Right kidney (tissue), 1 donor: ENCODE measurements at regions not wholly inside any gene's neighbourhood (a gene's known extent, or its start where the extent isn't known, plus 50 kb on each side); places are given as distances from the start of the nearest gene placed in this dataset.
A peak's percentile ranks its signal among the peaks of the same experiment; 100 is the strongest.

ENCODE experiments used
- DNase-seq: peaks from one replicate; pipeline ENCODE4 v3.0.0-alpha.2; 2016

DNA sequence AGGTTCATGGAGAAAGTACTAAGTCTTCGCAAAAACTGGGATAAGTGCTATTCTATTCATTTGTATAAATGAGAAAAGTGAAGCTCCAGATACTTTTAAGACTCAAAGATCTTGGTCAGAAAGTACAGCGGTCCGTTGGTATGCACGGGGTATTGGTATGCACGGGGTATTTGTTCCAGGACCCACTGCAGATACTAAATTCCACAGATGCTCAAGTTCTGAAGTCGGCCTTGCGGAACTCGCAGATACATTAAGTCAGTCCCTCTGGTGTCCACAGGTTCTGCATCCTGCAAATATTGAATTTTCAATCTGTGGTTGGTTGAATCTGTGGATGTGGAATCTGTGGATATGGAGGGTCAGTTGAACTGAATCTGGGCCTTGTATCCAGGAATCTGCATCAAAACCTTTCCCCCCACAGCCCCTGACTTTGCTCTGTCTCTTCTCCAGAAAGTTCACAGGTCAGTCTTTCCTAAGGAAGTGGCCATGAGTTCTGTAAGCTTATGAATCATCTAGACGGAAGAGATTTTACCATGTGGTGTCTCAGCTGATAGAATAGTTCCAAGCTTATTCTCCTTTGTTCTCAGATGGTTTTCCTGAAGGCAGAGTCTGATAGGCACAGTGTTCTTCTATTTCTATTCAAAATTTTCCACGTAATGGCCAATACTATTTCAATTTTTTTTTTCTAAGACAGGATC is 274.7 kb downstream of the NEDD1 start:
- no peak for DNase-seq

DNA sequence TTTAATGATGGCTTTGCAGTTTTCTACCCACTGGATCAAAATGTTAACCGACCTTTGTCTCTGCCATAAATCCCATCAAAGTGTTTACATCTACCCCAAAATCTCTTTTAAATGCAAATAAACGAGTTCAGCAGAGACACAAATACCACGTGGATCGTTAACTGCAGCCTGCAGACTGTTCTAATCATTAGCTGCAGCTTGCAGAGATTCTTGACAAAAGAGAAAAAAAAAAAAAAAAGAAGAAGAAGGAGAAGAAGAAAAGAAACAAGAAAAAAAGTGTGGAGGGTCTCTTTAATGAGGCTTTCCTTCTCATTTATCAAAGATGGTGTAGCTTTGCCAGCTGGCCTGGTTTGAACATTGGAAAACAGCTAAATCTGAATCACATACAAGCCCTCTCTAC is 275.7 kb downstream of the NEDD1 start:
- no peak for DNase-seq

DNA sequence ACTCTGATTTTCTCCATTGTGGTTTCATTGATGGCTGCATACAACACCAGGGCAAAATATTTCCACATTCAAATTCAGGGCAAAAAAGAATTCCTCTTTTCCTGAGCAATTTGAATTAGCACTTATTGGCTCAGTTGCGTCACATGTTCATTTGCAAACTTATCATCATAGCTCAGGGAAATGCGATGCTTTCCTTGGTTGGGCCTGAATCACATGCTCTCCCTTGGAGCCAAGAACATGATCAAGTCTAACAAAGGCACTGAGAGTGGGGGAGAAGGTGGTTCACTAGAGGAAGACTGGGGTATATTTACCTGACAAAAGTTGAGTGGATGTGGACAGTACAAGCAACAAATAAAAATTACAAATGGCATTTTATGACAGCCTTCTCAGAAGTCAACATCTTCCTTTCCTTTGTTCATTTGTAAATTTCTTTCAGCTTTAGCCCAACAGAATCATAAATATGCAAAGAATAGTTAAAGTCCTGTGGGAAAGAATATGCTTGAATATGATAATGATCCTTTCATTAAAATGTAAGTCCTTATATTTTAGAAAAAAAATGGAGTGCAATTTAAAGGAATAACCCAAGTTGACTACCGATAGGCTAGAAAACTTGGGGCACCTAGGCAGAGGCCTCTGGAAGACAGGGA is 277.2 kb downstream of the NEDD1 start:
- DNase-seq = no peak

DNA sequence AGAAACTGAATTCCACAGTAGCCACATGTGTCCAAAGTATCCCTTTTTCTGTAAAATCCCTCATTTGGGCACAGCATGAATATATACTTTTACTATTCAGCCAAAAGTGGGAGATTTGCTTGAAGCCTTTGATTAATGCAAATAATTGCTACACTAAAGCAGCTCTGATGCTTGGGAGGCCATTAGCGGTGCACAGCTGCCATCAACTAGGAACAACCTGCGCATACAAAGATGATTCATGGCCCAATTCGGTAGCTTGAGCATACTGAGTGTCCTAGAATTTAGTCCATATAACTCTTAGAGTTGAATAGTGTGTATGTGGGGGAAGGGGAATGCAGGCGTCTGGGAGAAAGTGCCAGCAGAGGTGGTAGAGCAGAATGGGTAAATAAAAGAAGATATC is 277.0 kb upstream of the RMST start:
- DNase-seq = no peak

DNA sequence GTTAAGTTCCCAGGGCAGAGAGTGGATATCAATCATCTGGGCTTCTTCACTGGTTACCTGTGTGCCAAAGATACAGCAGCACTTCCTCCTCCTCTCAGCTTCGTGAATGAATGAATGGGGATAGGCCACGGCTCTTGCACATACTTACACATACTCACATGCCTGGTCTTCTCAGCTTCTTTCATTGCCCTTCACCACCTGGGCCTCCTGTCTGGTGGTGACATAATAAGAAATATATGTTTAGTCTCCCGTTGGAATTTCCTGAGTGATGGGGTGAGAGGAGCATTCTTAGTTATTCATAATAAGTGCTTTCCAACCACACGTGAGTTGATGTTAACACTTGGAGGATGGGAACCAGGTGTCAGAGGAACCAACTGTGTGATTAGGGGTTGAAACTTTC is 268.1 kb upstream of the RMST start:
- no peak for DNase-seq

DNA sequence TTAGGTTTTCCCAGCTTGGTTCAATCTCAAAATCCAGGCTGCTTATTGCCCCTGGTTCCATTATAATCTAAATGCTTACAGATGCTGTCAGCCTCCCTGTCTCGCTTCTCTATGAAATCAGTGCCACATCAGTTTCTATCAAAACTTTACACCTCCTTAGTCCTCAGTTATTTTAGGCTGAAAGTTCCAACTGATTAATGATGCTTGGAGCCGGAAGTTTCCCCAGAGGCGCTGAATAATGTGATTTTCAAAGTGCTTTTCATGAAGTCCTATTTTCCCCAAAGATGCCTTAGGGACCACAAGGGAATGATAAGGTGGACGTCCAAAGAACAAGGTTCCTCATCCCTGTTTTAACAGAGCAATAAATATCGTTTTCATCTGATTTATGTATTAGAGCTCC is 262.4 kb upstream of the RMST start:
- DNase-seq = peak; percentile 15

DNA sequence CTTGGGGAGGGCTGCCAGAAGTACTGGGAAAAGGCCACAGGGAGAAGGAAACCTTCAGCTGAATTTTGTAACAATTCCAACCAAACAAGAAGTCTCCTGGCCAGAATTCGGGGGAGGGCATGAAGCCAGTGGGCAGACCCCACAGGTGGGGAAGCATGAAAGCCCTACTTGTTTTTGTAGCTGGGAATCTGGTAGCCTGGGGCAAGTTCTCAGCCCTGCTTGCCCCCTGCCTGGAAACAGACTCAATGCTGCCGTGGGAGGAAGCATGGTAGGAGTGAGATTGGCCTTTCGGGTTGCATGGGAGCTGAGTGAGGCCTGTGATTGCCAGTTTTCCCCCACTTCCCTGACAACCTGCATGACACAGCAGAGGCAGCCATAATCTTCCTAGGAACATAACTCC is 259.2 kb upstream of the RMST start:
- no peak for DNase-seq

DNA sequence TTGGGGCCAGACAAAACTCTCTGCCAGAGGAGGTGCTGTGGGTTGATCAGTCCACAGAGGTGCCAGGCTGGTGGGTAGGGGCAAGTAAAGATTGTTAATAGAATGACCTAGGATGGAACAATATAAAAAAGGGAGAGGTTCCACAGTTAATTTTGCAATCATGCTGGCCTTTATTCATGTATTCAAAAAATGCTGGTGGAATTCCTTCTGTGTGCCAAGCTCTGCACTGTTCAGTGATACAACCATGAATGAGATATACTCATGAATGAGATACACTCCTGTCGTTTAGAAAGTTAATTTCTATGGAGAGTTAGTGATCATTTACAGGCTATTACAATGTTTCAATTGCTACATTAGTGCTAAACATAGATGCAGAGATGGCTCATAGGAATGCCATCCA is 252.6 kb upstream of the RMST start:
- DNase-seq = no peak

DNA sequence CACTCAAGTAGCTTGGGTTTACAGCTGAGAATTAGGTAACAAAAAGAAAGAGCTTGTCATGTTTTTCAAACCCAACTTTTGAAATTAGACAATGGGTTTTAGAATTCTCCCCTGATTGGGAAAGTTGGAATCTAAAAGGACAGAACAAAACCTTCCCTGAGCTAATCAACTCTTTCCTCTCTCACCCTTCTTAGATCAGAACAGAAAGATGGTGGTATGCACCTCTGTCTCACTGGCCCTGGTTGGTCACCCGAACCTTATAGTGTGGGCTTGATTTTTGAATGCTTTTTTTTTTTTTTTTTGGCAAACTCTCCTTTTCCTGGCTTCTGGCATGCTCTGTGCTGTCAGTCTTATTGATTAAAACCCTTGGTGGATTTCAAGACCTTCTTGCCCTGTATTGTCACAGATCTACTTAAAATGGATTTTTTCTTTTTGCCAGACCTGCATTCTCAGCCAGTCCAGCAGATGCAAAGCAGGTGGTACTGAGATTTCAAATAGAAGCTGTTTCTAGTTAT is 251.1 kb upstream of the RMST start:
- no peak for DNase-seq

DNA sequence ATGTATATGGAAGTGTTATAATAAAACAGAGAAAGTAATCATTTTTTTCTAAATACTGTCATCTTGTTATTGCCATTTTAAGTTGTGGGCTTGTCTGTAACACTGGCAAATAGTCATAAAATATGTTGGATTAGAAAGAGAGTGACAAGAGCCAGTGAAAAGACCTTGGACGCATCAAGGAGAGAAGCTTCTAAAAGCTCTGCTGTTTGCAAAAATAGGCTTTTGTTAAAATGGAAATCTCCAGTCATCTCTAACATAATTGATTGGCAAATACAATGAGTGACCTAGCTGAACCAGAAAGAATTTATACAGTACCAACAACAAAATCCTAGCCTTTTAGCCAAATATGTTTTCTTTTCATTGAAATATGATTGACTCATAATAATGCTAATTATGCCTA is 245.8 kb upstream of the RMST start:
- DNase-seq = no peak

DNA sequence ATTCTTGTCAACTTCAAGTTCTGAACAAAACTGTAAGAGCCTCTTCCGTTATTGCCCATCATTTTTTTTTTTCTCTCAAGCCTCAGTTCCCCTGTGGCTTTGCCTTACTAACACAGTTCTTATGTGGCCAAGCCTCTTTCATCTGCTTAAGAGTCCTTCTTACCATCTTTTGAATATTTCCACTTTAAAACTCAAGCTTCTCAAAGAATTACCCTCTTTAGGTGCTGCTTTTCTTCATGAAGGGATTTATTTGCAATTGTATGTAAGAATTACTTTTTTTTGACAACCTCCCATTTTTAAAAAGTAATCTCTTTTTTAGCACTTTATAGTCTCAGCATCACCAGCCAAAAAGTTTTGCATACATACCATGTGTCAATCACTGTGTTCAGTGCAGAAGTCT is 240.2 kb upstream of the RMST start:
- no peak for DNase-seq

DNA sequence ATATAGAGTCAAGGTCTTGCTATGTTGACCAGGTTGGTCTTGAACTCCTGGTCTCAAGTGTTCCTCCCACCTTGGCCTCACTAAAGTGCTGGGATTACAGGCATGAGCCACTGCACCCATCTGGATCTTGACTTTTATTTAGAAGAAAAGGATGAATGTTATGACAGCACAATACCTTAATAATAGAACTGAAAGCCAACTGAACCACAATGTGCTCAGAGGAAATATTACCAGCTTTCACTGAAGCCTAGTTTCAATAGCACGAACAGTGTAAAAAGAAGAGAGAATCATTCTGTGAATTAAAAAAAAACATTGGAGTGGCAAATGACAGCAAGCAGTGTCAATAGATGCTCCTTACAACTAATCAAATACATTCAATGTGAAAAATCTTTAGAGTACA is 239.2 kb upstream of the RMST start:
- no peak for DNase-seq

DNA sequence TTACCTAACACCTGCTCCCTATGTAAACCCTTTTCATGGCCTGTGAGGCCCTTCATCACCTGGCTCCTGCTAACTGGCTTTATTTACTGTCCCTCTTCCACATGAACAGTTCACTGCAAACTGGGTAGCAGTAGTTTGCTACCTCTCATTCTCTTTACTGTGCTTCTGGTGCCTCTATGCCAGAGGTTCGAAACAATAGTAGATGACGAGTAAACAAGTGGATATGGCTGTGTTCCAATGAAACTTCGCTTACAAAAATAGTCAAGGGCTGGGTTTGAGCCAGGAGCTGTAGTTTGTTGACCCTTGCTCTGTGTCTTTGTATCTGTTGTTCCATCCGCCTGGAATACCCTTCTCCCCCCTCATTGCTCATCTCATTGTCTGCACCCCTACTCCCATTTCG is 233.6 kb upstream of the RMST start:
- DNase-seq = no peak

DNA sequence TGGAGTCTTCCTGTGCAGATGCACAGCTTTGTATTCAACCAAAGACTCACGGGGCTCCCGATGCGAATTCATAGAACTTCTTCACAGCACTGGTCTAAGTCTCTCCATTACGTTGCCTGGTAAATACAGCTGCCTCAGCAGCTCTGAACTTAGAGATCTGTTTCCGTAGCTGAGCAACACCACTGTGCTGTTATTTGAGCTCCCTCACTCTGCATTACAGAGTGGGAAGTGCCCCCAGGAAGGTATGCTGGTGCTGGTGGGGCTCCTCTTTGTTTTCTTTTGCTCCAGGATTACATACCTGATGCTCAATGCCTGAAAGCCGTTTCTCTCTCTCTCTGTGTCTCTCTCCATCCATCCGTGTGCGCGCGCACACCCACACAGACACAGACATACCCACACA is 227.5 kb upstream of the RMST start:
- DNase-seq = peak; percentile 7

DNA sequence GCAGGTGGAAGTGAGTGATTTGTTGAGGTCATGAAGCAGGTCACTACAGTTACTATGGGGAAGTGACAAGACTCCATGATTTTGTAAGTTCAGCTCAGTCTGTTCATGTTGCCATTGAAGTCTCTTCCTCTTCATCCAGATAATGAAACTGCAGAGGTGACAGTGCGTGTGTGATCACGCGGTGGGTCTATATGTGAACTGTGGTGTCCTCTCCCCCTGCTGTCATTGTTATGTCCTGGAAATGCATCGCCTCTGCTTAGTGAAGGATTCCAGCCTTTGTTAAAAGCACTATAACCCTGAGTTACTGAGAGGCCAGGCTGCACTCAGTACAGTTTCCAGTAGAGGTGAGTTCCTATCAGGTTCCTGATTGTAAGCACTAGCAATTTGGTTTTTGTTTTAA is 216.2 kb upstream of the RMST start:
- DNase-seq = no peak

DNA sequence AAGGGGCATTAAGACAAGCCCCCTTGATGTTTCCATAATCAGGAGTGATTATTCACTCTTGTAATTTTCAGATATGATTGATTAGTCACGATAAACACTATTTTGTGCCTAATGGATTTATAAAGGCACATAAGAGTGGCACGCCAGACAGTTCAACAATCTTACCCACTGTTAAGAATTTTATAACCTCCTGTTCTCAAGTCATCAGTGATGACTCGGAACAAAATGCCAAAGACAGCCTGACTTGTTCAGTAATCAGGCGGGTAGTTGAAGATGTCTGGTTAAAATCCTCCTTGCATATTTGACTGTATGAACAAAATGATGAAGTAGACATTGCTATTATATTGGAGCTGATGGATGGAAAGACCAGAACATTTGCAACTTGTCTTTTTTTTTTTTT is 212.1 kb upstream of the RMST start:
- no peak for DNase-seq

DNA sequence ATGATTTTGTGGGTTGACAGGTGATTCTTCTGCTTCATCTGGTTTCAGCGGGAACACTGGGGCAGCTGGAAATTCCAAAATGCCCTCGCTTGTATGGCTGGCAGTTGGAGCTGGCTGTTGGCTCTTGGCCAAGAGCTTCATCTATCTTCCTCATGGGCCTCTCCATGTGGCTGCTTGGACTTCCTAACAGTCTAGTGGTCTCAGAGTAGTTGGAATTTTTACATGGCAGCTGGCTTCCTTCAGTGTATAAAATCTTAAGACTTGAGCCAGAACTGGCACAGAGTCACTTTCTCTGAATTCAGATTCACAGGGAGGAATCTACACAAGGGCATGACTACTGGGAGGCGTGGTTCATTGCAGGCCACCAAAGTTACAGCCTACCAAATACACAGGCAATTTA is 204.9 kb upstream of the RMST start:
- no peak for DNase-seq

DNA sequence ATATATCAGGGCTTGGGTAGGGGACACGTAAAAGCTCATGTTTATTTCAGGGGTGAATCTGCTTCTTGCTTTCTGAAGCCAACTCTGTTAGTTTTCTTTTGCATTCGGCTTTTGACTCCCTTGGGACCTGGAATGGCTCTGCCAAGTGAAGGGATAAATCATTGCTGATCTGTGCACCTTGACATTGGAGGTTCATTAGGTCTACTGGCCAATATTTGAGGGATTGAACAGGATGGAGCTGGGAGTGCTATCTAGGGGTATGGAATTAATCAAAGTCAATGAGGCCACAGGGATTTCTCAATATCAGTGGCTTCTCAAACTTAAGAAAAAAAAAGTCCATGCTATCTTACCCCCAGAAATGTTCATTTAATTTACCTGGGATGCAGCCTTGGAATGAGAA is 203.5 kb upstream of the RMST start:
- no peak for DNase-seq

DNA sequence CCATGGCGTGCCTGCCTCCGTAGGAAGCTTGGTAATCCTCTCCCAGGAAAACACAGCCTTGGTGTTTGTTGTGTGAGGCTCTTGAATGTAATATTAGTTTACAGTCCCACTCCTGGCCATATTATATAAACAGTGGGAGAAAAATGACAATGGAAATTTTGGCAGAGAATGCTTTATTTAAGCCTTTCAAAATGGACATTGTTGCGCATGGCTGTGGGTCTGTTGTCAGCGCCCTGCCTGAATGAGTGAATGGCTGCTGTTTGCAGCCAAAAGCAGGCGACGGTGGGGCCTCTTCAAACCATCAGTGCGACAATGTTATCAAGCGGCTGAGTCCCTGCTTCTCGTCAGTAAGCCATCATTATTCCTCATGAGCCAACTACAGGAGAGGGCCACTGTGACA is 201.8 kb upstream of the RMST start:
- DNase-seq = no peak

DNA sequence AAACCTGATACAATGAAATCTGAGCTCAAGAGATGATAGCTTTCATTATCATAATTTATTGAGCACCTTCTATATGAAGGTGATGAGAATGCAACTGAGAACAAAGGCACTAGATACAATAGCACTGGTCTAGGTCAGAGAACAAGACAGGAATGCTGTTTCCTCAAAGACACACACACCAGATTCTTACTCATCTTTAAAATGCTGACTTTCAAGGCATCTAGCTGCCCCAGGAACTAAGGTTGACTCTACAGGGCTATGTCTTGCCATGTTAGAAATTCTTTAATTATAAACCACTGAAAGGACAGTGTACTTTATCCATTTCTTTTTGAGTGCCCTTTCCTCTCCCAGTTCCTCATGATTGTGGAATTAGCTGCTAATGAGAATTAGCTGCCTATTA is 195.4 kb upstream of the RMST start:
- DNase-seq = no peak

DNA sequence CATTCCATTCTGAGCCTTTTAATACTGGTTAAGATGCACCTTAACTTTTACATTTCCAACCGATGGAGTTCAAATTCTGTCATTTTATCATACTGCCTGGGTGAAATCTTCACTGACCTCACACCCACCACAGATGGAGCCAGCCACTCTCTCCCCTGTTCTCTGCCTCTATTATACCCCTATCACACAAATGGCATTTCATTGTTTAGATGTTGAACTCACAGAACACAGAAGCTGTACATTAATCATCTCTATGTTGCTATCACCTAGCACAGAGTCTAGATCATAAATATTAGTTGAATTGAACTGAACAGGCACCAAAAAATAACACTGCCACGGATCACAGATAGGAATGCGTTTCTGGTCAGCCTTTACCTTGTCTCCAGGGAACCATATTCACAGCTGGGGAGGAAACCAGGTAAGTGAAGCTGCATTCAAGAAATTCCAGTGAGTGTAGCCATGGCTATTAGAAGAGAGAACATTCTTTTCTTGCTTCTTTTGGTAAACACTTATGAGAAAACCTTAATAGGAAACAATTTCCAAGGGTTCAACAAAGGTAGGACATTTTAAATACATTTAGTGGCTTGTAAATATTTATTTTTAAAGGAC is 194.9 kb upstream of the RMST start:
- no peak for DNase-seq

DNA sequence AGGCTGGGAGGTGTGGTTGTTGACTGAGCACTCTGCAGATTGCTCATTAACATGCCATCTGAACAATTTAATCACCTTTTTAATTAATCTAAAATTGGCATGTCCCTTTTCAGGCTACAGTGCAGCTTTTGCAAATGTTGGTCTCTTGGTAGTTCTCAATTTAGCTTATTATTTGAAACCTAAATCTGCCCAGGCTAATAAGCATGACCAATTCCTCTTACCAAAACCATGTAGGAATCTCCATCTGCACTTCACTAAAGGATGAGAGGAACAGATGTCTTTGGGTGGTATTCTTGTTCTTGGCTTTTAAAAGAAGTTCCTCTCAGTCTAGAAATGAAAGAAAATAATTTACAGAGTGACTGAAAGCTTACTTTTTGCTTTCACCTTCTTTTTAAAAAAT is 190.1 kb upstream of the RMST start:
- DNase-seq = no peak

DNA sequence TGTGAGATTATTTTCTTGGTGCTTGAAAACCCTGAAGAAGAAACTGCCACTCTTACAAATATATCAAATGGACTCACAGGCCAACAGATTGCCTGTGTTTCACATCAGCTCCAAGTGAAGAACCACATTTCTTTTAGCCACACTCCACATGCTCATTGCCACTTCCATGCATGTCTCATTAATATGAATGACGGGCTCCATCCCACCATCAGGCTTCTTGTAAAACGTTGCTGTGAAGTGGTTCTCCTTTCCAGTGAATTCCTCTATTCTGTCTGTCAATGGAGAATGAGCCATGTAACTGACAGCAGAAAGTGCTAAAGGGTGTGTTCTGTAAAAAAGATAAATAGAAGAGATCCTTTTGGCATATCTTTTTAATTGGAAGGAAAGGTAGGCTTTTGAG is 188.2 kb upstream of the RMST start:
- no peak for DNase-seq

DNA sequence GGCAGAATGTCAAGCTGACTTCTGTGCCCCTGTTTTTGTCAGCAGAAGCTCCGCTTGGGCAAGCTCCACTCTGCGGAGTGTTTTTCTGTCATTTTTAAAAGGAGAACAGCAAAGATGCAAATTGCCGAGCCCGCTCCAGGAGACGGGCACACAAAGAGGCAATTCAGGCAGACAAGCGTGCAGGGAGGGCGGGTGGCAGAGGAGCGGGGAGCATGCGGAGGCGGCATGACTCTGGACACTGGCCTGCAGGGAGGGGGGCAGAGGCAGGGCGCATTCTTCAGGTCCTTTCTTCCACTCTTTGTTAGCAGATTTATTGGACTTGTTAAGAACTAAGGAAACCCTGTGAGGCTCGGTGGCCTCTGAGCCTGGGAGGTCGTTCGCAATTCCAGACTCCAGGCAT is 187.3 kb upstream of the RMST start:
- DNase-seq = peak; percentile 64
